Lower lobe of right lung (tissue), 2 donors: ENCODE measurements at regions not wholly inside any gene's neighbourhood (a gene's known extent, or its start where the extent isn't known, plus 50 kb on each side); places are given as distances from the start of the nearest gene placed in this dataset.

Experiments
- ATAC-seq, 2 donors: fragments of 200-7000 bp; cut with Tn5 transposase; one replicate each; pipeline ENCODE4 v1.9.1; 2020 to 2022; ENCODE audit warnings: mild to moderate bottlenecking in 2 of 2, moderate library complexity in 2 of 2
- DNase-seq: peaks from one replicate; pipeline ENCODE4 v3.0.0-alpha.2; 2020
- H3K27ac ChIP-seq: fragments of 200-600 bp; one replicate; pipeline ENCODE4 v1.8.0; 2022
- H3K27me3 ChIP-seq: fragments of 200-600 bp; one replicate; pipeline ENCODE4 v1.8.0; 2022; ENCODE audit warnings: low read depth
- H3K36me3 ChIP-seq: fragments of 200-600 bp; one replicate; pipeline ENCODE4 v1.8.0; 2022; ENCODE audit warnings: mild to moderate bottlenecking
- H3K4me1 ChIP-seq: fragments of 200-600 bp; one replicate; pipeline ENCODE4 v1.8.0; 2022
- H3K4me3 ChIP-seq: fragments of 200-600 bp; one replicate; pipeline ENCODE4 v1.8.0; 2022; ENCODE audit warnings: mild to moderate bottlenecking
- H3K9me3 ChIP-seq: fragments of 200-600 bp; one replicate; pipeline ENCODE4 v1.8.0; 2022
- intact Hi-C: fragments of 100-400 bp; cut with DNase I; formaldehyde crosslinking; loops from one replicate; pipeline ENCODE4 v1.11.0; 2022
- TF ChIP-seq, protein P1 (sequence below): fragments of 200-600 bp; IDR thresholded peaks from one replicate; pipeline ENCODE4 v1.8.0; 2022; ENCODE audit warnings: antibody characterized with exemption, mild to moderate bottlenecking
- donor health status: DM: no; HTN: yes; CAD: no; lungs with severe emphysema.

DNA sequence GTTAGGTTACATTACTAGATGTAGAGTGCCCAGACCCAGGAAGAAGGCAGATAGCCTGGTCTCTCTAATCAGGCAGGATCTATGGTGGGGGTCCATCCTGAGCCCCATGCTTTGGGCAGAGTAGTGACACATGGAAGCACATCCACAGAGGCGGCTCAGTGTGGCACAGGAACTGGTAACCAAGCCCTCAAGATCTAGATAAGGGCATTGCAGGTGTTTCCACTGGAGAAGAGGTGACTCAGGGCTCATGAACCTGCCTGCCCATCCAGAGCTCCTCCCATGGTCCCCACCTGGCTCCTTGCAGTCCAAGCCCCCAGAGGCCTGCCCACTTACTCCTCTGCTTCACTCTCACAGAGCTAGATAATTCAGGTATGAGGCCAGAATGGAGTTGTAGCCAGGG, 62.0 kb upstream of the TMEM132E start:
- H3K4me1 ChIP-seq = no peaks in the 10 kb centered on the region
- H3K27ac ChIP-seq = no peak overlapping the region
- peaks cover 19% of the 10 kb centered on the region for H3K27me3 ChIP-seq
- H3K36me3 ChIP-seq = no peaks in the 10 kb centered on the region
- TF ChIP-seq, protein P1, sequence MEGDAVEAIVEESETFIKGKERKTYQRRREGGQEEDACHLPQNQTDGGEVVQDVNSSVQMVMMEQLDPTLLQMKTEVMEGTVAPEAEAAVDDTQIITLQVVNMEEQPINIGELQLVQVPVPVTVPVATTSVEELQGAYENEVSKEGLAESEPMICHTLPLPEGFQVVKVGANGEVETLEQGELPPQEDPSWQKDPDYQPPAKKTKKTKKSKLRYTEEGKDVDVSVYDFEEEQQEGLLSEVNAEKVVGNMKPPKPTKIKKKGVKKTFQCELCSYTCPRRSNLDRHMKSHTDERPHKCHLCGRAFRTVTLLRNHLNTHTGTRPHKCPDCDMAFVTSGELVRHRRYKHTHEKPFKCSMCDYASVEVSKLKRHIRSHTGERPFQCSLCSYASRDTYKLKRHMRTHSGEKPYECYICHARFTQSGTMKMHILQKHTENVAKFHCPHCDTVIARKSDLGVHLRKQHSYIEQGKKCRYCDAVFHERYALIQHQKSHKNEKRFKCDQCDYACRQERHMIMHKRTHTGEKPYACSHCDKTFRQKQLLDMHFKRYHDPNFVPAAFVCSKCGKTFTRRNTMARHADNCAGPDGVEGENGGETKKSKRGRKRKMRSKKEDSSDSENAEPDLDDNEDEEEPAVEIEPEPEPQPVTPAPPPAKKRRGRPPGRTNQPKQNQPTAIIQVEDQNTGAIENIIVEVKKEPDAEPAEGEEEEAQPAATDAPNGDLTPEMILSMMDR = no peak
- no peak for ATAC-seq
- DNase-seq = no peak
- no peaks in the 10 kb centered on the region for H3K9me3 ChIP-seq
- intact Hi-C loops = no loop called here
- no peak overlapping the region for H3K4me3 ChIP-seq

DNA sequence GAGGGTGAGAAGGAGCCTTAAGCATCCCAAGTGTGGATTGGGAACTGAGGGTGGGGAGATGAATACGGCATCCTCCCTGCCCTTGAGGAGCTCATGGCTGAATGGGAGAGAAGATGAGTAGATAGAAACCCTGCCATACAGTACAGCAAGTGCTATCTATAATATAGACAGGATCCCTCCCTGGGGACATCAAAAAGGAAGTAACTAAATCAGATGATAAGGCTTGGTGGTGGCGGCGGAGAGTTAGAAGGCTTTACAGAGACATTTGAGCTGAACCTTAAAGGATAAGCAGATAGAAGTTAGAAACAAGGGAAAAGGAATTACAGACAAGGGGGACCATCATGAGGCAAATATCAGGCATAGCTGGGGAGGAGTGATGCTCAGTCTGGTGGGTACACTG, 67.5 kb upstream of the TMEM132E start:
- Histone ChIP-seq H3K27ac (no peak overlapping the region), H3K9me3 (no peaks in the 10 kb centered on the region), H3K4me3 (no peak overlapping the region), H3K36me3 (no peaks in the 10 kb centered on the region), H3K27me3 (peaks cover 9% of the 10 kb centered on the region), H3K4me1 (no peaks in the 10 kb centered on the region)
- TF ChIP-seq, protein P1 = no peak
- no peak for DNase-seq
- intact Hi-C loops = no loop called here
- ATAC-seq = no peak

DNA sequence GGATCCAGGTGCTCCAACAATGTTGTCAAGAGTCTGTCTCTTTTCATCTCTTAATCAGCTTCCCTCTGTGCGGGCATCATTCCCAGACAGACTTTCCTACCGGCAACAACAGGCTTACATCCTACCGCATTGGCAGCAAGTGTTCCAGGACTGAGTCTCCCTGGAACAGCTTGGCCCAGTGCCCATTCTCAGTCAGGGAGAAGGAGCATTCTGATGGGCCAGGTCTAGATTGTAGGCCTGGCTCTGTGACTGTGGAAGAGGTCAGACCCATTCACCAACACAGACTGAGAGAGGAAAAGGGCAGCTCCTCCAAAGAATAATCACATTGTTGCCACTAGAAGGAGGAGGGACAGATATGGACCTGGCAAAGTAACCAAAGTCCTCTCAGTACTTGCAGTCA, 68.1 kb upstream of the TMEM132E start:
- no peak for DNase-seq
- Histone ChIP-seq H3K36me3 (no peaks in the 10 kb centered on the region), H3K9me3 (no peaks in the 10 kb centered on the region), H3K4me3 (no peak overlapping the region), H3K27ac (no peak overlapping the region), H3K27me3 (peaks cover 13% of the 10 kb centered on the region), H3K4me1 (no peaks in the 10 kb centered on the region)
- no peak for ATAC-seq
- intact Hi-C loops = no loop called here
- TF ChIP-seq, protein P1 = no peak

DNA sequence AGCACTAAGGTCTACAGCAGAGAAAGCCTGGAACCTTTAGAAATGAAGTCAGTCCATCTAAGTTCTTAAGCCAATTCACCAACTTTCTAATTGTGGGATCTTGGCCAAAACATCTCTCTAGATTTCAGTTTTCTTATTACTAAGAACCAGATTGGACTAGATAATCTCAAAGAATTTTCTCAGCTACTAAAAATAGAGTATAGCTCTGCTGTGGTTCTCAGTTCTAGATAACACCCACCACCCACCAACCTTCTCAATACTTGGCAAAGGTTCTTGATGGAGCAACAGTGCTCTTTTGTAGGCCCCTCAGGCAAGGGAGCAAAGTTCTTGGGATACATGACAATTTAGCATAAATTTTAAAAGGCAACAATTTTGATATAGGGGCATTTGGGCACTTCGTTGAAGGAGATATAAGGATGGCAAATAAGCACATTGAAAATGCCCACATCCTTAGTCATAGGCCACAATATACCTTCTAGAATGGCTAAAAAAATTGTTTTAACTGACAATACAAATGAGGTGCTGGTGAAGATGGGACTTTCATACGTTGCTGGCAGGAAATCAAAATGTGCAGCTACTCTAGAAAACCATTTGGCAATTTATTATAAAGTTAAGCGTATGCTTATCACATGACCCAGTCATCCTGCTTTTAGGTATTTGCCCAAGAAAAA, 74.4 kb upstream of the TMEM132E start:
- Histone ChIP-seq H3K4me3 (no peak overlapping the region), H3K27ac (no peak overlapping the region), H3K27me3 (peaks cover 27% of the 10 kb centered on the region), H3K9me3 (no peaks in the 10 kb centered on the region), H3K36me3 (no peaks in the 10 kb centered on the region), H3K4me1 (peaks cover 6% of the 10 kb centered on the region)
- ATAC-seq = no peak
- intact Hi-C loops = no loop called here
- DNase-seq = no peak
- TF ChIP-seq, protein P1 = no peak

DNA sequence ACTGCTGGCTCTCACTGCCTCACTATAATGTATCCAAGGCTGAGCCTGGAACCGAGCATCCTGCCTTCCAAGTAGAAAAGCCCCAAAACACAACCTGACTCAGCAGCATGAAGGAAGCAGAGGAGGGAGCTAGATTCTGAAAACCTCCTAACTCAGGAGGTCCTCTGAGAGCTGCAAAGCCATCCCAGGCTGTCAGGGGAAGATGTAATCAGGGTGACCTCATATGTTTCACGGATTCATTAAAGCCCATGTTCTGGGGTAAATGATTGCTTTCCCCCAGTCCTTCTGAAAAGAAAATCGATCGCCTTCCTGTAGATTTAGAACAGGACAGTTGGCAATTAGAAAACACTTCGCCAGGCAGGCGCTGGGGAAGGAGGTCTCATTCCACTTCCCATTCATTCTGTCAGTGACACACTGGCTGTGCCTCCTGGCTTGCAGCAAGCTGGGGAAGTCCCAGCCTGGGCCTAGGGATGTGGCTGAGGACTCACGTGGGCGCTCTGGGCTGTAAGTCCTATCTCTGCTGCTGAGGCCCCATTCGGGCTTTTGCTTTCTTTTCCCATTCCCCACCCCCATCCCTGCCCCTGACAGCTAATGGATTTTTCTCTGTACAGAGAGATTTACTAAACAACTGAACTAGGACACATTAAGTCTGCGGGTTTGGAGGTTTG, 75.7 kb upstream of the TMEM132E start:
- ATAC-seq (peak; percentile 51 to 72), DNase-seq (peak; percentile 64)
- H3K9me3 ChIP-seq = no peaks in the 10 kb centered on the region
- peaks cover 27% of the 10 kb centered on the region for H3K27me3 ChIP-seq
- H3K4me1 ChIP-seq = peaks cover 6% of the 10 kb centered on the region
- H3K27ac ChIP-seq = no peak overlapping the region
- no peak overlapping the region for H3K4me3 ChIP-seq
- intact Hi-C loops = no loop called here
- no peaks in the 10 kb centered on the region for H3K36me3 ChIP-seq
- TF ChIP-seq, protein P1 = no peak
